Activated naive CD4-positive, alpha-beta T cell treated with anti-CD3 and anti-CD28 coated beads for 36 hours (primary cell): ENCODE measurements at regions not wholly inside any gene's neighbourhood (a gene's known extent, or its start where the extent isn't known, plus 50 kb on each side); places are given as distances from the start of the nearest gene placed in this dataset.
"Not testable (repeated sequence)": the region's sequence is repeated elsewhere in the genome, so short reads cannot be mapped to it uniquely, and the experiment has no call there.

Experiments
- CTCF ChIA-PET: fragments of 350-600 bp; sonication (Branson Sonifier 250); formaldehyde crosslinking; loops from one replicate; lab custom pipeline; 2021; ENCODE audit warnings: antibody characterized with exemption; lab: Charles Lee
- DNase-seq: peaks from one replicate; pipeline ENCODE4 v3.0.0-alpha.2; 2020
- H3K27ac Mint-ChIP-seq: one replicate; pipeline ENCODE4 v1.8.0; 2021; ENCODE audit warnings: mild to moderate bottlenecking, mixed read lengths
- H3K27me3 Mint-ChIP-seq: one replicate; pipeline ENCODE4 v1.8.0; 2021; ENCODE audit warnings: low read depth, mixed read lengths
- H3K36me3 Mint-ChIP-seq: one replicate; pipeline ENCODE4 v1.8.0; 2021; ENCODE audit warnings: low read depth, mixed read lengths
- H3K4me1 Mint-ChIP-seq: one replicate; pipeline ENCODE4 v1.8.0; 2021; ENCODE audit warnings: low read depth, mixed read lengths
- H3K4me3 Mint-ChIP-seq: one replicate; pipeline ENCODE4 v1.8.0; 2021; ENCODE audit warnings: mild to moderate bottlenecking, moderate library complexity, mixed read lengths
- H3K9me3 Mint-ChIP-seq: one replicate; pipeline ENCODE4 v1.8.0; 2021; ENCODE audit warnings: mixed read lengths
- intact Hi-C: fragments of 100-400 bp; cut with micrococcal nuclease; formaldehyde crosslinking; loops from one replicate; pipeline ENCODE4 v1.15.1; 2023

GRCh38 chr9:38482918-38483592 lies 58.8 kb upstream of the IGFBPL1 start:
- H3K36me3 Mint-ChIP-seq, result no peaks in the 10 kb centered on the region
- no peak overlapping the region for H3K4me3 Mint-ChIP-seq
- H3K27me3 Mint-ChIP-seq, result peaks cover 8% of the 10 kb centered on the region
- DNase-seq, result no peak
- no peaks in the 10 kb centered on the region for H3K4me1 Mint-ChIP-seq
- no peaks in the 10 kb centered on the region for H3K9me3 Mint-ChIP-seq
- no peak overlapping the region for H3K27ac Mint-ChIP-seq
- CTCF ChIA-PET, result no interaction called here
- intact Hi-C loops, result no loop called here

GRCh38 chr9:38478211-38478610 lies 54.0 kb upstream of the IGFBPL1 start:
- Mint-ChIP-seq H3K27me3 (no peaks in the 10 kb centered on the region), H3K9me3 (peaks cover 10% of the 10 kb centered on the region), H3K4me3 (no peak overlapping the region), H3K27ac (no peak overlapping the region), H3K36me3 (no peaks in the 10 kb centered on the region), H3K4me1 (no peaks in the 10 kb centered on the region)
- intact Hi-C loops, result no loop called here
- DNase-seq, result no peak
- CTCF ChIA-PET, result no interaction called here

DNA sequence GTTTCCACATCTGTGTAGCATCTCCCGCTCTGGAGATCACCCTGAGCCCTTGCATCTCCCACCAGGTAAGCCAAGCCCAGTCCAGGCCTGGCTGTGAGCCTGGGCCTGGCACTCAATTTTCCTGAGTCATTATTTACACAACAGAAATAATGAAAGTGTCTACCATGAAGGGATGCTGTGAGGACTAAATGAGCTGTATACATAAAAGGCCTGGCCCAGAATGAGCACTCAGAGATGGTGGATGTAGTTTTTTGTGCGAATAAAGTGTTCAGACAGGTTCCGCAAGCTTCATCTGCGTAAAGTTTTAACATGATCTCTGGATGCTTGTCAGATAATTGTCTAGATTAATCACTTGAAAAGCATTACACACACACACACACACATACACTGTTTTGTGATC lies 50.2 kb upstream of the IGFBPL1 start:
- DNase-seq, H3K27me3 Mint-ChIP-seq, intact Hi-C loops, H3K36me3 Mint-ChIP-seq, H3K27ac Mint-ChIP-seq, H3K4me3 Mint-ChIP-seq, H3K4me1 Mint-ChIP-seq: not testable (repeated sequence)
- peaks cover 10% of the 10 kb centered on the region for H3K9me3 Mint-ChIP-seq
- CTCF ChIA-PET, result interaction anchor here (0.6 kb wide), 1 partner anchor 841 kb away, joined by 3 read pairs; no protein-coding TSS in a partner anchor
